Testis (tissue), 2 donors: ENCODE measurements at regions not wholly inside any gene's neighbourhood (a gene's known extent, or its start where the extent isn't known, plus 50 kb on each side); places are given as distances from the start of the nearest gene placed in this dataset.

Experiments used
- CTCF ChIP-seq, 3 experiments: fragments of 450-650 bp in 2 of 3; fragments of 200-600 bp in 1 of 3; sonication (generic) in 1 of 3; IDR thresholded peaks; one replicate each; pipeline ENCODE4 v1.5.1; 2016 to 2019; ENCODE audit warnings: antibody characterized with exemption in 3 of 3, mild to moderate bottlenecking in 2 of 3, moderate library complexity in 1 of 3
- POLR2A ChIP-seq: fragments of 450-650 bp; IDR thresholded peaks from one replicate; pipeline ENCODE4 v1.6.1; 2017; ENCODE audit warnings: antibody characterized with exemption, mild to moderate bottlenecking, moderate library complexity

DNA sequence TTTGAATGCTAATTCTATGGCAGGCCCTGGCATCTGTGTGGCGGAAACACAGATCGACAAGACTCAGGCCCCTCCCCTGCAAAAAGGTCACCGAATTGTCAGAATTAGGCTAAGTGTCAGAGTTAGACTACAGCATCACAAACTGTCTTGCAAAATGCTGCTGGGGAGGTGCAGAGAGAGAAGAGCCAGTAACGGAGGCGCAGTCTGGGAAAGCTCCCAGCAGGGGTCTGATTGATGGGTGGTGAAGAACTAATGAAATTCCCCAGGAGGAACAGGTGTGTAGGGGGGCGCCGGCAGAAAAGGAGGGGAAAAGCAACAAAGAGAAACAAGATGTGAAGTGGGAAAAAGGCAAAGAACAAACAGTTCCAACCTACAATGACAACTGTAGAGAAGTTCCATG, 72.7 kb upstream of the TAMM41 start:
- TF ChIP-seq CTCF (IDR thresholded peaks at IDR 0.05), result no peak
- no peak for TF ChIP-seq POLR2A
